HG03571 (cell line): ENCODE measurements at regions not wholly inside any gene's neighbourhood (a gene's known extent, or its start where the extent isn't known, plus 50 kb on each side); places are given as distances from the start of the nearest gene placed in this dataset.

Source experiments
- ATAC-seq: cut with Tn5 transposase; IDR thresholded peaks from one replicate; pipeline ENCODE4 v1.9.1; 2021; ENCODE audit not compliant: unreplicated experiment

GRCh38 chr10:117427356-117427755 is 52.1 kb upstream of the PDZD8 start:
- ATAC-seq, result no peak

GRCh38 chr10:117425974-117426566 is 50.8 kb upstream of the PDZD8 start:
- peak; percentile 95 for ATAC-seq

GRCh38 chr10:117424883-117425649 is 49.8 kb upstream of the PDZD8 start:
- ATAC-seq, result no peak
